ENCODE measurements at regions not wholly inside any gene's neighbourhood (a gene's known extent, or its start where the extent isn't known, plus 50 kb on each side); places are given as distances from the start of the nearest gene placed in this dataset.
"Not testable (repeated sequence)": the region's sequence is repeated elsewhere in the genome, so short reads cannot be mapped to it uniquely, and the experiment has no call there.

DNA sequence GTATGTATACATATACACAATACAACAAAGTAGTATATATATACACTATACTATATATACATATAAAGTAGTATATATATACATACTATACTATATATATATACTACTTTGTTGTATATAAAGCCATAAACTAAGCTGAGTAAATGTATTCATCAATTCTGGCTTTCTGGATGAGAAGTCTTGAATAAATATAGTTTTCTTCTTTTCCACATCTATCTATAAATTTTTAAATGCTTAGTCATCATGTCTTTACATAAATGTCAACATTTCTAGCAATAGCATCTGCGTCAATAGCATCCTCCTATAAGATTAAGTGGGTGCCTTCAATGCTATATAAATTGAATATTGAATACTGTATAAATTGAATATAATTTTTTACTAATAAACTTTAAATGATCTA is 63.1 kb upstream of the COX7C start:
- no peak for ATAC-seq
- Mint-ChIP-seq H3K4me1 (ENCODE audit: low read depth) (no peaks in the 10 kb centered on the region), H3K9me3 (no peaks in the 10 kb centered on the region), H3K27me3 (ENCODE audit: low read depth) (no peaks in the 10 kb centered on the region), H3K36me3 (ENCODE audit: insufficient read depth) (no peaks in the 10 kb centered on the region), H3K4me3 (no peak overlapping the region)
- DNase-seq: no peak

- H3K4me1 Mint-ChIP-seq (ENCODE audit: low read depth): no peaks in the 10 kb centered on the region
- no peaks in the 10 kb centered on the region for H3K9me3 Mint-ChIP-seq
- no peak for DNase-seq
- H3K4me3 Mint-ChIP-seq: no peak overlapping the region
- ATAC-seq: no peak
- no peaks in the 10 kb centered on the region for H3K36me3 Mint-ChIP-seq (ENCODE audit: insufficient read depth)
- peaks cover 3% of the 10 kb centered on the region for H3K27me3 Mint-ChIP-seq (ENCODE audit: low read depth)
These were observed 59.8 kb upstream of the COX7C start for GRCh38 chr5:86557920-86558319.

DNA sequence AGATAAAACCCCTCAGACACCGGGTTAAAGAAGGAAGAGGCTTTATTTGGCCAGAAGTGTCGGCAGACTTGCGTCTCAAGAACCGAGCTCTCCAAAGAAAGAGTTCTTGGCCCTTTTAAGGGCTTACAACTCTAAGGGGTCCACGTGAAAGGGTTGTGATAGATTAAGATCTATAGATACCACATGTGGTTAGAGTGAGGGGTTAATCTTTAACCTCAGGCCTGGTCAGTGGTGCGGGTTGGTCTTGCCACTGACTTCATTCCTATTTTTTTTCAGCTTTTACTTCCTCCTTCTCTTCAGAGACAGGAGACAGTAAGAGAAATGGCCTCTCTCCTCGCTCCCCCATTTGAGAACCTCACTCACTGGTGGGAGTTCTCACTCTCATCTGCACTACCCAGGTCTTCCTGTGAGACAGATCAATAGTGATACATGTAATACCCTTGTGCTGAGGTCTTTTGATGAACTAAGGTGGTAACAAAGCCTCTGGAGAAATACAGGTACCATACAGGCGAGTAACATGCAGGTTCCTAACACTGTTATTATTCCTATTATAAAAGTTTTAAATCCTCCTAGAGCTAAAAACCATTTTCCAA is 52.4 kb upstream of the COX7C start:
- H3K36me3 Mint-ChIP-seq (ENCODE audit: insufficient read depth): no peaks in the 10 kb centered on the region
- DNase-seq (no peak), ATAC-seq (no peak)
- H3K27me3 Mint-ChIP-seq (ENCODE audit: low read depth): peaks cover 5% of the 10 kb centered on the region
- no peak overlapping the region for H3K4me3 Mint-ChIP-seq
- no peaks in the 10 kb centered on the region for H3K9me3 Mint-ChIP-seq
- no peaks in the 10 kb centered on the region for H3K4me1 Mint-ChIP-seq (ENCODE audit: low read depth)

DNA sequence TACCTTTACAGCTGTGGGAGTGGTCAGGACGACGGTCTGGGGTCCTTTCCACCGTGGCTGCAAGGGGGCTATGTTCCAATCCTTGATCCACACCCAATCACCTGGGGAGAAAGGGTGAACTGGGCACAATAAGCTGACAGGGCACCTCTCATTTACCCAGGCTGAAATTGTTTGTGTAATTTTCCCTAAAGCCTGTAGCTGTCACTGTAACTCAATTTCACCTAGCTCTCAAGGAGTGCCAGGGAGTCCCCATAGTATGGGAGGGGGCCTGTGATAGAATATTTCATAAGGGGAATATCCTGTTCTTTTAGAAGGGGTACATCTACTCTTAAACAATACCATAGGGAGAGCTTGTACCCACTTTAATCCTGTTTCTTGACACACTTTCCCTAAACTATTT is 51.7 kb upstream of the COX7C start:
- not testable (repeated sequence) for H3K9me3 Mint-ChIP-seq; H3K4me3 Mint-ChIP-seq; H3K4me1 Mint-ChIP-seq (ENCODE audit: low read depth); DNase-seq; ATAC-seq; H3K36me3 Mint-ChIP-seq (ENCODE audit: insufficient read depth); H3K27me3 Mint-ChIP-seq (ENCODE audit: low read depth)

Data from activated T-cell treated with anti-CD3 and anti-CD28 coated beads, Interleukin-2, amount 50 U/mL, for 4 hours (primary cell).